Psoas muscle (tissue), 7 donors: ENCODE measurements at regions not wholly inside any gene's neighbourhood (a gene's known extent, or its start where the extent isn't known, plus 50 kb on each side); places are given as distances from the start of the nearest gene placed in this dataset.
A peak's percentile ranks its signal among the peaks of the same experiment; 100 is the strongest.

ENCODE experiments used
- ATAC-seq, 4 donors: fragments of 200-7000 bp; cut with Tn5 transposase; one replicate each; pipeline ENCODE4 v1.9.1; 2020; ENCODE audit warnings: moderate library complexity in 3 of 4, mild to moderate bottlenecking in 2 of 4
- DNase-seq, 2 donors: peaks; one replicate each; pipeline ENCODE4 v3.0.0-alpha.2; 2020
- H3K27ac ChIP-seq: fragments of 200-600 bp; one replicate; pipeline ENCODE4 v1.8.0; 2022
- H3K27me3 ChIP-seq, 3 donors: fragments of 200-600 bp in 1 of 3; one replicate each; pipeline versions ENCODE4 v1.6.1 to v1.8.0; 2013 to 2022; ENCODE audit warnings: low read length in 2 of 3, mild to moderate bottlenecking in 2 of 3, moderate library complexity in 1 of 3; ENCODE audit not compliant: insufficient read depth in 3 of 3
- H3K36me3 ChIP-seq, 2 donors: fragments of 200-600 bp in 1 of 2; one replicate each; pipeline versions ENCODE4 v1.6.1 to v1.8.0; 2013 to 2022; ENCODE audit warnings: low read depth in 1 of 2, mild to moderate bottlenecking in 1 of 2, moderate library complexity in 1 of 2; ENCODE audit not compliant: insufficient read depth in 1 of 2
- H3K4me1 ChIP-seq: fragments of 200-600 bp; one replicate; pipeline ENCODE4 v1.8.0; 2022
- H3K4me3 ChIP-seq: fragments of 200-600 bp; one replicate; pipeline ENCODE4 v1.8.0; 2022; ENCODE audit warnings: mild to moderate bottlenecking
- H3K9me3 ChIP-seq: fragments of 200-600 bp; one replicate; pipeline ENCODE4 v1.8.0; 2022
- CTCF ChIP-seq: fragments of 200-600 bp; IDR thresholded peaks from one replicate; pipeline ENCODE4 v1.8.0; 2022; ENCODE audit warnings: antibody characterized with exemption
- WGBS, 3 donors: extraction: QIAGEN DNeasy Blood & Tissue Kit; methylation state at CpG; one replicate each; pipeline versions ENCODE4 v1.1.6 to v1.1.7; 2013; 5-methylcytosine and 5-hydroxymethylcytosine counted together
- intact Hi-C, 2 donors: fragments of 100-400 bp; cut with DNase I; formaldehyde crosslinking; loops; one replicate each; pipeline versions ENCODE4 v1.11.0 to v1.14.2; 2022
- donor health status: healthy with polysubstance abuse.
- donor health status: DM: no; HTN: no; CAD: no; lungs with moderate emphysema.
- donor health status: Bipolar disorder and iron deficiency.
- donor health status: healthy.
- donor health status: DM: yes; HTN: yes; CAD: no.
- donor health status: DM: no; HTN: no; CAD: no.
- donor health status: DM: yes; HTN: yes; CAD: no.

GRCh38 chr7:28346256-28346655 lies 66.1 kb upstream of the CREB5 start:
- WGBS, 3 donors, result 40 to 64% (median 40%) methylated on average over 1 of the region's 1 CpG
- H3K4me3 ChIP-seq, result no peak overlapping the region
- TF ChIP-seq CTCF, result no peak
- intact Hi-C loops, result no loop called here
- ATAC-seq (no peak), DNase-seq (no peak)
- H3K36me3 ChIP-seq, result no peaks in the 10 kb centered on the region
- no peaks in the 10 kb centered on the region for H3K9me3 ChIP-seq
- H3K27ac ChIP-seq, result peak overlapping the region; percentile 0
- no peaks in the 10 kb centered on the region for H3K27me3 ChIP-seq
- no peaks in the 10 kb centered on the region for H3K4me1 ChIP-seq

GRCh38 chr7:28346676-28347363 lies 65.5 kb upstream of the CREB5 start:
- Histone ChIP-seq H3K4me3 (no peak overlapping the region), H3K9me3 (no peaks in the 10 kb centered on the region), H3K27me3 (no peaks in the 10 kb centered on the region), H3K36me3 (no peaks in the 10 kb centered on the region), H3K27ac (peak overlapping the region; percentile 0), H3K4me1 (no peaks in the 10 kb centered on the region)
- no peak for TF ChIP-seq CTCF
- intact Hi-C loops, result no loop called here
- 65 to 73% (median 68%) methylated on average over 3 of the region's 3 CpGs for WGBS, 3 donors
- DNase-seq (no peak), ATAC-seq (peak in 1 of 4 donors; percentile 20)

GRCh38 chr7:28347475-28348318 lies 64.6 kb upstream of the CREB5 start:
- intact Hi-C loops, result no loop called here
- WGBS, 3 donors, result 30 to 39% (median 32%) methylated on average over 12 of the region's 12 CpGs
- ATAC-seq (peak; percentile 42 to 74 (median 66)), DNase-seq (no peak)
- no peak for TF ChIP-seq CTCF
- H3K4me1 ChIP-seq, result no peaks in the 10 kb centered on the region
- no peaks in the 10 kb centered on the region for H3K36me3 ChIP-seq
- H3K27me3 ChIP-seq, result no peaks in the 10 kb centered on the region
- H3K27ac ChIP-seq, result peak overlapping the region; percentile 44
- no peaks in the 10 kb centered on the region for H3K9me3 ChIP-seq
- H3K4me3 ChIP-seq, result no peak overlapping the region

GRCh38 chr7:28348636-28349035 lies 63.7 kb upstream of the CREB5 start:
- TF ChIP-seq CTCF, result no peak
- 26 to 33% (median 32%) methylated on average over 5 of the region's 5 CpGs for WGBS, 3 donors
- H3K36me3 ChIP-seq, result no peaks in the 10 kb centered on the region
- H3K4me3 ChIP-seq, result no peak overlapping the region
- no peak overlapping the region for H3K27ac ChIP-seq
- ATAC-seq (peak in 2 of 4 donors; percentile 48 to 50), DNase-seq (no peak)
- H3K9me3 ChIP-seq, result no peaks in the 10 kb centered on the region
- no peaks in the 10 kb centered on the region for H3K27me3 ChIP-seq
- intact Hi-C loops, result no loop called here
- H3K4me1 ChIP-seq, result no peaks in the 10 kb centered on the region
